IMR-90 (cell line): ENCODE measurements at regions not wholly inside any gene's neighbourhood (a gene's known extent, or its start where the extent isn't known, plus 50 kb on each side); places are given as distances from the start of the nearest gene placed in this dataset.
A peak's percentile ranks its signal among the peaks of the same experiment; 100 is the strongest.

Source experiments
- ATAC-seq: fragments of 200-7000 bp; cut with Tn5 transposase; 2 replicates; pipeline ENCODE4 v1.9.1; 2020; ENCODE audit warnings: low read depth, mild to moderate bottlenecking, moderate library complexity
- BruUV-seq: library from RNA; stranded (reverse); fragments of 400-500 nt; replicated peaks from 2 replicates; lab custom pipeline; 2021; lab: Mats Ljungman, UMichigan
- CTCF ChIA-PET: fragments of 300-600 bp; formaldehyde crosslinking; extraction: SDS; loops from one replicate; lab custom pipeline; 2021; ENCODE audit warnings: antibody characterized with exemption; lab: Yijun Ruan, JAX
- POLR2A ChIA-PET: fragments of 300-600 bp; sonication (Branson Sonifier 250); formaldehyde crosslinking; loops from one replicate; lab custom pipeline; 2022; ENCODE audit warnings: antibody characterized with exemption; ENCODE audit not compliant: unreplicated experiment; lab: Charles Lee
- DNase-seq: peaks from one replicate; pipeline ENCODE4 v3.0.0; 2013
- H2AFZ ChIP-seq: replicated peaks from 2 replicates; pipeline ENCODE3; 2013; ENCODE audit warnings: low read length, mild to moderate bottlenecking; ENCODE audit not compliant: poor library complexity
- H2AK5ac ChIP-seq: 2 replicates; pipeline ENCODE4 v1.6.1; 2013; ENCODE audit warnings: low read depth, low read length, inconsistent platforms
- H2AK9ac ChIP-seq: replicated peaks from 2 replicates; pipeline ENCODE3; 2013; ENCODE audit warnings: mild to moderate bottlenecking, low read depth, low read length, moderate library complexity; ENCODE audit not compliant: poor library complexity
- H2BK120ac ChIP-seq: 2 replicates; pipeline ENCODE4 v1.6.1; 2013; ENCODE audit warnings: low read depth, low read length, inconsistent platforms
- H2BK15ac ChIP-seq: 3 replicates; pipeline ENCODE4 v1.6.1; 2013; ENCODE audit warnings: low read depth, low read length, inconsistent platforms
- H2BK20ac ChIP-seq: 2 replicates; pipeline ENCODE4 v1.6.1; 2013; ENCODE audit warnings: low read depth, mild to moderate bottlenecking, inconsistent platforms, low read length, moderate library complexity
- H2BK5ac ChIP-seq: 2 replicates; pipeline ENCODE4 v1.6.1; 2013; ENCODE audit warnings: mild to moderate bottlenecking, low read depth, low read length, inconsistent platforms; ENCODE audit not compliant: poor library complexity, severe bottlenecking
- H3K14ac ChIP-seq: replicated peaks from 2 replicates; pipeline ENCODE4 v1.6.1; 2013; ENCODE audit warnings: low read depth, low read length, inconsistent platforms
- H3K18ac ChIP-seq: 2 replicates; pipeline ENCODE4 v1.6.1; 2013; ENCODE audit warnings: low read depth, low read length, control low read depth
- H3K23ac ChIP-seq: 2 replicates; pipeline ENCODE4 v1.6.1; 2013; ENCODE audit warnings: low read depth, low read length, inconsistent platforms
- H3K27ac ChIP-seq: 2 replicates; pipeline ENCODE4 v1.5.1; 2013; ENCODE audit warnings: mild to moderate bottlenecking, control low read depth, low read length; ENCODE audit not compliant: insufficient read depth
- H3K27me3 ChIP-seq: 2 replicates; pipeline ENCODE4 v1.6.1; 2013; ENCODE audit warnings: low read length; ENCODE audit not compliant: control insufficient read depth, insufficient read depth
- H3K36me3 ChIP-seq: 2 replicates; pipeline ENCODE4 v1.6.1; 2013; ENCODE audit warnings: low read length, mixed read lengths; ENCODE audit not compliant: control insufficient read depth, insufficient read depth
- H3K4ac ChIP-seq: 2 replicates; pipeline ENCODE4 v1.6.1; 2013; ENCODE audit warnings: low read depth, low read length, inconsistent platforms
- H3K4me1 ChIP-seq: 2 replicates; pipeline ENCODE4 v1.6.1; 2013; ENCODE audit warnings: low read length, mixed read lengths; ENCODE audit not compliant: control insufficient read depth, insufficient read depth
- H3K4me2 ChIP-seq: 2 replicates; pipeline ENCODE4 v1.6.1; 2013; ENCODE audit warnings: low read depth, mild to moderate bottlenecking, control low read depth, low read length, moderate library complexity
- H3K4me3 ChIP-seq: 2 replicates; pipeline ENCODE4 v1.5.1; 2013; ENCODE audit warnings: low read depth, mild to moderate bottlenecking, control low read depth, low read length, moderate library complexity; ENCODE audit not compliant: insufficient read depth
- H3K56ac ChIP-seq: 2 replicates; pipeline ENCODE4 v1.6.1; 2013; ENCODE audit warnings: low read length, inconsistent platforms; ENCODE audit not compliant: insufficient read depth; ENCODE audit errors: extremely low read depth
- H3K79me1 ChIP-seq, 2 experiments: 2 replicates each; pipeline ENCODE4 v1.6.1; 2013; ENCODE audit warnings: low read length in 2 of 2, inconsistent platforms in 1 of 2, low read depth in 1 of 2
- H3K9ac ChIP-seq: 2 replicates; pipeline ENCODE4 v1.6.1; 2013; ENCODE audit warnings: low read depth, low read length, control low read depth
- H3K9me1 ChIP-seq: 2 replicates; pipeline ENCODE4 v1.6.1; 2013; ENCODE audit warnings: low read length, inconsistent platforms; ENCODE audit not compliant: insufficient read depth
- H3K9me3 ChIP-seq: 2 replicates; pipeline ENCODE4 v1.6.1; 2013; ENCODE audit warnings: low read length; ENCODE audit not compliant: control insufficient read depth, insufficient read depth
- H4K20me1 ChIP-seq: 2 replicates; pipeline ENCODE4 v1.6.1; 2013; ENCODE audit warnings: low read length, inconsistent platforms; ENCODE audit not compliant: insufficient read depth
- H4K5ac ChIP-seq: 2 replicates; pipeline ENCODE4 v1.6.1; 2013; ENCODE audit warnings: mild to moderate bottlenecking, low read depth, low read length, control low read depth
- H4K8ac ChIP-seq, 2 experiments: 2 replicates each; pipeline ENCODE4 v1.6.1; 2013; ENCODE audit warnings: low read depth in 2 of 2, low read length in 2 of 2, control low read depth in 1 of 2, inconsistent platforms in 1 of 2
- H4K91ac ChIP-seq: 2 replicates; pipeline ENCODE4 v1.6.1; 2013; ENCODE audit warnings: low read depth, low read length, inconsistent platforms; ENCODE audit not compliant: insufficient read depth
- BHLHE40 ChIP-seq: fragments of 150-350 bp; IDR thresholded peaks from 2 replicates; pipeline ENCODE4 v1.6.1; 2016; ENCODE audit warnings: mild to moderate bottlenecking, low read depth, low read length
- CEBPB ChIP-seq: IDR thresholded peaks from 2 replicates; pipeline ENCODE4 v1.6.1; 2012; ENCODE audit warnings: low read depth, low read length, improper control_type of control experiment
- CHD1 ChIP-seq: IDR thresholded peaks from 2 replicates; pipeline ENCODE4 v1.6.1; 2012; ENCODE audit warnings: low read depth, low read length, improper control_type of control experiment
- CTCF ChIP-seq: conservative IDR thresholded peaks from 2 replicates; pipeline ENCODE4 v1.5.1; 2012; ENCODE audit warnings: mild to moderate bottlenecking, low read depth, low read length, improper control_type of control experiment
- ELK1 ChIP-seq: fragments of 150-350 bp; IDR thresholded peaks from 2 replicates; pipeline ENCODE4 v1.6.1; 2016; ENCODE audit warnings: low read depth, mild to moderate bottlenecking, low read length, moderate library complexity, borderline replicate concordance
- FOS ChIP-seq: fragments of 150-350 bp; IDR thresholded peaks from 2 replicates; pipeline ENCODE4 v1.6.1; 2016; ENCODE audit warnings: low read depth, low read length
- MAFK ChIP-seq: IDR thresholded peaks from 2 replicates; pipeline ENCODE4 v1.6.1; 2012; ENCODE audit warnings: low read depth, low read length, improper control_type of control experiment
- MAZ ChIP-seq: IDR thresholded peaks from 2 replicates; pipeline ENCODE4 v1.6.1; 2012; ENCODE audit warnings: low read depth, mild to moderate bottlenecking, low read length, improper control_type of control experiment, moderate library complexity, borderline replicate concordance
- MXI1 ChIP-seq: IDR thresholded peaks from 2 replicates; pipeline ENCODE4 v1.6.1; 2012; ENCODE audit warnings: low read depth, mild to moderate bottlenecking, low read length, moderate library complexity, borderline replicate concordance
- NFE2L2 ChIP-seq: fragments of 150-350 bp; IDR thresholded peaks from 2 replicates; pipeline ENCODE4 v1.6.1; 2016; ENCODE audit warnings: low read depth, mild to moderate bottlenecking, low read length
- POLR2A ChIP-seq: IDR thresholded peaks from 2 replicates; pipeline ENCODE4 v1.6.1; 2012; ENCODE audit warnings: mild to moderate bottlenecking, low read depth, low read length
- RCOR1 ChIP-seq: IDR thresholded peaks from 2 replicates; pipeline ENCODE4 v1.6.1; 2012; ENCODE audit warnings: mild to moderate bottlenecking, low read length, improper control_type of control experiment; ENCODE audit not compliant: insufficient replicate concordance
- RFX5 ChIP-seq: IDR thresholded peaks from 2 replicates; pipeline ENCODE4 v1.8.0; 2012; ENCODE audit warnings: low read depth, mild to moderate bottlenecking, low read length, moderate library complexity
- SMC3 ChIP-seq: fragments of 150-350 bp; IDR thresholded peaks from 2 replicates; pipeline ENCODE4 v1.6.1; 2016; ENCODE audit warnings: low read depth, mild to moderate bottlenecking, antibody characterized with exemption, low read length, moderate library complexity
- USF2 ChIP-seq: fragments of 150-350 bp; IDR thresholded peaks from 2 replicates; pipeline ENCODE4 v1.6.1; 2017; ENCODE audit warnings: mild to moderate bottlenecking, antibody characterized with exemption, low read length, low read depth
- WGBS, 2 experiments: methylation state at CpG; one replicate each; pipeline versions ENCODE4 v1.1.5 to v1.1.7; 2013; ENCODE audit warnings: missing lambda C conversion rate in 2 of 2; ENCODE audit not compliant: insufficient read length in 1 of 2; ENCODE audit errors: extremely low coverage in 2 of 2; 5-methylcytosine and 5-hydroxymethylcytosine counted together
- dilution Hi-C: fragments of 300-500 bp; cut with HindIII; formaldehyde crosslinking; loops from one replicate; pipeline ENCODE4 v1.14.3; 2018; ENCODE audit warnings: low sequenced_read_pairs; ENCODE audit not compliant: unreplicated experiment
- in situ Hi-C: fragments of 300-500 bp; cut with MboI; formaldehyde crosslinking; loops from 3 replicates; pipeline ENCODE4 v1.14.3; 2019; ENCODE audit warnings: low sequenced_read_pairs, inconsistent platforms, mixed read lengths
- intact Hi-C: fragments of 100-400 bp; cut with micrococcal nuclease; formaldehyde crosslinking; loops from 2 replicates; pipeline ENCODE4 v1.10.0; 2022

GRCh38 chr2:145341536-145341935 lies 821.6 kb upstream of the ZEB2 start:
- Histone ChIP-seq H4K8ac (no peak overlapping the region), H3K9me1 (no peaks in the 10 kb centered on the region), H4K91ac (no peak overlapping the region), H2AK5ac (no peak overlapping the region), H2BK15ac (no peak overlapping the region), H3K18ac (no peak overlapping the region), H3K27ac (no peak overlapping the region), H3K36me3 (no peaks in the 10 kb centered on the region), H4K20me1 (no peaks in the 10 kb centered on the region), H4K5ac (no peak overlapping the region), H3K79me1 (no peaks in the 10 kb centered on the region), H2BK120ac (no peak overlapping the region), H3K9me3 (no peaks in the 10 kb centered on the region), H2AK9ac (no peak overlapping the region), H3K4ac (no peak overlapping the region), H2BK20ac (no peak overlapping the region; the same call in 1 of the 2 replicates), H3K9ac (no peak overlapping the region), H3K4me3 (no peak overlapping the region), H2BK5ac (no peak overlapping the region), H3K14ac (0 out of 2 replicates have a peak overlapping the region, but pooled peaks have one; percentile 13), H3K56ac (no peak overlapping the region), H3K4me1 (no peaks in the 10 kb centered on the region), H3K27me3 (no peaks in the 10 kb centered on the region), H3K23ac (no peak overlapping the region), H2AFZ (no peak overlapping the region), H3K4me2 (no peak overlapping the region)
- in situ Hi-C loops (no loop called here), intact Hi-C loops (loop anchor here (10.0 kb wide), 1 partner anchor 817 kb away; the partner anchor contains the start of gene ZEB2), dilution Hi-C loops (no loop called here)
- DNase-seq (no peak), ATAC-seq (no peak)
- TF ChIP-seq ELK1 (no peak), RCOR1 (no peak), NFE2L2 (no peak), CEBPB (no peak), CTCF (no peak), MXI1 (no peak), POLR2A (no peak), RFX5 (no peak), SMC3 (no peak), BHLHE40 (no peak), MAZ (no peak), CHD1 (no peak), USF2 (no peak), MAFK (no peak), FOS (no peak)
- ChIA-PET CTCF (no interaction called here), POLR2A (no interaction called here)
- BruUV-seq = no TSS peak
- no CpG with 5 or more reads among the region's 2 CpGs for WGBS, 2 experiments
